KMS-11 (cell line): ENCODE measurements at regions not wholly inside any gene's neighbourhood (a gene's known extent, or its start where the extent isn't known, plus 50 kb on each side); places are given as distances from the start of the nearest gene placed in this dataset.

ENCODE experiments used
- H2AFZ ChIP-seq: fragments of 200-600 bp; sonication (generic); 2 replicates; pipeline ENCODE4 v1.6.1; 2016; ENCODE audit warnings: antibody characterized with exemption, mixed run types, low read depth
- H3K27ac ChIP-seq: fragments of 200-600 bp; sonication (generic); 2 replicates; pipeline ENCODE4 v1.6.1; 2016; ENCODE audit warnings: mild to moderate bottlenecking, mixed run types
- H3K27me3 ChIP-seq: fragments of 200-600 bp; sonication (generic); 2 replicates; pipeline ENCODE4 v1.6.1; 2017; ENCODE audit warnings: mild to moderate bottlenecking, low read depth, mixed run types, moderate library complexity; ENCODE audit not compliant: insufficient read depth
- H3K36me3 ChIP-seq: fragments of 200-600 bp; sonication (generic); 2 replicates; pipeline ENCODE4 v1.6.1; 2017; ENCODE audit warnings: mild to moderate bottlenecking, mixed run types; ENCODE audit not compliant: insufficient read depth
- H3K4me1 ChIP-seq: fragments of 200-600 bp; sonication (generic); 2 replicates; pipeline ENCODE4 v1.6.1; 2016; ENCODE audit warnings: mild to moderate bottlenecking, low read depth, mixed run types; ENCODE audit not compliant: poor library complexity, severe bottlenecking
- H3K4me2 ChIP-seq: fragments of 200-600 bp; sonication (generic); 2 replicates; pipeline ENCODE4 v1.7.0; 2016; ENCODE audit warnings: mild to moderate bottlenecking, mixed run types
- H3K4me3 ChIP-seq: fragments of 200-600 bp; sonication (generic); IDR thresholded peaks from 2 replicates; pipeline ENCODE4 v1.6.1; 2017; ENCODE audit warnings: low read depth, low read length, mixed read lengths; ENCODE audit not compliant: insufficient read depth
- H3K79me2 ChIP-seq: fragments of 200-600 bp; sonication (generic); 2 replicates; pipeline ENCODE4 v1.6.1; 2016; ENCODE audit warnings: low read depth, mixed run types; ENCODE audit not compliant: insufficient read depth
- H3K9ac ChIP-seq: fragments of 200-600 bp; sonication (generic); 2 replicates; pipeline ENCODE4 v1.6.1; 2016; ENCODE audit warnings: mild to moderate bottlenecking, mixed run types
- H4K20me1 ChIP-seq: fragments of 200-600 bp; sonication (generic); 2 replicates; pipeline ENCODE4 v1.6.1; 2016; ENCODE audit warnings: mild to moderate bottlenecking, mixed run types; ENCODE audit not compliant: insufficient read depth
- TF ChIP-seq, protein P1 (sequence below): fragments of 200-600 bp; sonication (generic); conservative IDR thresholded peaks from 2 replicates; pipeline ENCODE4 v1.6.1; 2017; ENCODE audit warnings: low read depth, mild to moderate bottlenecking, antibody characterized with exemption, low read length, moderate library complexity, mixed read lengths

DNA sequence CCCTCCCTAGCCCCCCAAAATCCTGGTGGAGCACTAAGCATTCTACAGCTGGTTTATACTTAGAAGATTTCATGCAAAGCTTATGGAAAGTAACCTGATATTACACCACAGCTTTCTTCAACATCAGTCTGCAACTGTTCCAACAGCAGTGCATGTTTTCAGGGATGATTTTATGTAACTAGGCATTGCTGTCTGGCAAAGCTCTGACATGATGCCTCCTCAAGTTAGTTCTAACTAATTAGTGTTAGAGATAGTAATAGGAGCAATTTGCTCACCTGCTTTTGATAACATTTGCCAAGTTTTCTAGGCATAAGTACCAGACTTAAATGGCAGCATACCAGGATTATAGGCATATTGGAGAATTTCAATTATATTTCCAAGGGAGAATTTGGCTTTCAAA is 330.3 kb upstream of the SGO1 start:
- Histone ChIP-seq H3K9ac (no peak overlapping the region), H3K27ac (no peak overlapping the region), H3K36me3 (no peaks in the 10 kb centered on the region), H3K4me2 (no peak overlapping the region), H2AFZ (no peak overlapping the region), H3K4me3 (no peak overlapping the region), H4K20me1 (no peaks in the 10 kb centered on the region), H3K4me1 (no peaks in the 10 kb centered on the region), H3K79me2 (no peaks in the 10 kb centered on the region), H3K27me3 (no peaks in the 10 kb centered on the region)
- TF ChIP-seq, protein P1, sequence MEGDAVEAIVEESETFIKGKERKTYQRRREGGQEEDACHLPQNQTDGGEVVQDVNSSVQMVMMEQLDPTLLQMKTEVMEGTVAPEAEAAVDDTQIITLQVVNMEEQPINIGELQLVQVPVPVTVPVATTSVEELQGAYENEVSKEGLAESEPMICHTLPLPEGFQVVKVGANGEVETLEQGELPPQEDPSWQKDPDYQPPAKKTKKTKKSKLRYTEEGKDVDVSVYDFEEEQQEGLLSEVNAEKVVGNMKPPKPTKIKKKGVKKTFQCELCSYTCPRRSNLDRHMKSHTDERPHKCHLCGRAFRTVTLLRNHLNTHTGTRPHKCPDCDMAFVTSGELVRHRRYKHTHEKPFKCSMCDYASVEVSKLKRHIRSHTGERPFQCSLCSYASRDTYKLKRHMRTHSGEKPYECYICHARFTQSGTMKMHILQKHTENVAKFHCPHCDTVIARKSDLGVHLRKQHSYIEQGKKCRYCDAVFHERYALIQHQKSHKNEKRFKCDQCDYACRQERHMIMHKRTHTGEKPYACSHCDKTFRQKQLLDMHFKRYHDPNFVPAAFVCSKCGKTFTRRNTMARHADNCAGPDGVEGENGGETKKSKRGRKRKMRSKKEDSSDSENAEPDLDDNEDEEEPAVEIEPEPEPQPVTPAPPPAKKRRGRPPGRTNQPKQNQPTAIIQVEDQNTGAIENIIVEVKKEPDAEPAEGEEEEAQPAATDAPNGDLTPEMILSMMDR = no peak

DNA sequence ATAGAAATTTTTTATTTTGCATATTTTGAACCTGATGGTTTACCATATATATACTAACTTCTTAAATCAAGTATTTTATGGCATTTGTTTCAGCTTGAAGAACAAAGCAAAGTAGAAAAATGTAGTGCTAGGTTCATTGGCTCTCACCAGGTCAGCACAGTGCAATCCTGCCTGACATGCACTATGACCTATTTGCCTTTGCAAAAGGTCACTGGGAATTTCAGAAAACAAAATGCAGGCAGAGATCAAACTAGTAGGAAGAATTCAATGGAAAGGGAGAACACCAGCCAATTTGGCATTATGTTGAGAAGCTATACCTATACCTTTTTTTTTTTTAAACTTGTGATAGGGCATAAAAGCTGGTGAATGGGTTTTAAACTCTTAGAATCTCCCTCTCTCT is 329.8 kb upstream of the SGO1 start:
- no peaks in the 10 kb centered on the region for H4K20me1 ChIP-seq
- no peak overlapping the region for H3K27ac ChIP-seq
- no peaks in the 10 kb centered on the region for H3K27me3 ChIP-seq
- H2AFZ ChIP-seq = no peak overlapping the region
- H3K4me1 ChIP-seq = no peaks in the 10 kb centered on the region
- no peaks in the 10 kb centered on the region for H3K79me2 ChIP-seq
- H3K36me3 ChIP-seq = no peaks in the 10 kb centered on the region
- TF ChIP-seq, protein P1 = no peak
- H3K4me2 ChIP-seq = no peak overlapping the region
- no peak overlapping the region for H3K9ac ChIP-seq
- H3K4me3 ChIP-seq = no peak overlapping the region

- TF ChIP-seq, protein P1 = peak; percentile 74
- Histone ChIP-seq H3K4me3 (no peak overlapping the region), H3K27ac (no peak overlapping the region), H3K79me2 (no peaks in the 10 kb centered on the region), H4K20me1 (no peaks in the 10 kb centered on the region), H2AFZ (no peak overlapping the region), H3K4me1 (no peaks in the 10 kb centered on the region), H3K4me2 (no peak overlapping the region), H3K36me3 (no peaks in the 10 kb centered on the region), H3K9ac (no peak overlapping the region), H3K27me3 (no peaks in the 10 kb centered on the region)
Measured at GRCh38 chr3:20511863-20512505, 326.0 kb upstream of the SGO1 start.

- Histone ChIP-seq H3K4me1 (no peaks in the 10 kb centered on the region), H3K9ac (no peak overlapping the region), H3K79me2 (no peaks in the 10 kb centered on the region), H3K4me3 (no peak overlapping the region), H2AFZ (no peak overlapping the region), H3K36me3 (no peaks in the 10 kb centered on the region), H3K27ac (no peak overlapping the region), H3K27me3 (no peaks in the 10 kb centered on the region), H4K20me1 (no peaks in the 10 kb centered on the region), H3K4me2 (no peak overlapping the region)
- TF ChIP-seq, protein P1 = no peak
Measured at GRCh38 chr3:20510396-20510795, 324.4 kb upstream of the SGO1 start.
